ENCODE measurements at regions not wholly inside any gene's neighbourhood (a gene's known extent, or its start where the extent isn't known, plus 50 kb on each side); places are given as distances from the start of the nearest gene placed in this dataset.

DNA sequence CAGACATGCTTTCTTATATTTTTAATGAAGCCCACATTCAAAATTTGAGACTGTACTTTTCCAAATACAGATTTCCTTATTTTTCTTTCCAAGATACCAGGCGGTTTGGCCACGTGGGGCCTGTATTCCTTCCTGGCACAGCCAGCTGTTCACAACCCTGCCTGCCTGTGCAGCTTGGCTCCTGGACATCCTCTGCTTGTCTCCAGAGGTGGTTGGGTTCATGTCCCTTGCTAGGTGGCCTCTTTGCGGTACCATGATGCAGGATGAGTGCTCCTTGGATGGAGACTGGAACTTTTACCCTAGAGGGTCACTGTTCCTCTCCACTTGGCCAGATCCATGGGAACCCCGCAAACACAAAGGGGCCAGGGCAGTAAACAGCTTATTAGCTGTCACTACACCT lies 297.5 kb upstream of the MSX2 start:
- Histone ChIP-seq H3K36me3 (no peaks in the 10 kb centered on the region), H3K9me3 (no peaks in the 10 kb centered on the region), H3K4me3 (no peak overlapping the region), H3K4me1 (peaks cover 0 to 11% (median 0%) of the 10 kb centered on the region in 6 donors), H3K27ac (no peak overlapping the region), H3K27me3 (replicated peaks in 1 of 7) (peaks cover 0 to 21% (median 0%) of the 10 kb centered on the region in 7 donors)
- intact Hi-C loops (cut with DNase I; ENCODE audit: low total_unique reads) = no loop called here
- no peak for DNase-seq
- TF ChIP-seq, protein P1, sequence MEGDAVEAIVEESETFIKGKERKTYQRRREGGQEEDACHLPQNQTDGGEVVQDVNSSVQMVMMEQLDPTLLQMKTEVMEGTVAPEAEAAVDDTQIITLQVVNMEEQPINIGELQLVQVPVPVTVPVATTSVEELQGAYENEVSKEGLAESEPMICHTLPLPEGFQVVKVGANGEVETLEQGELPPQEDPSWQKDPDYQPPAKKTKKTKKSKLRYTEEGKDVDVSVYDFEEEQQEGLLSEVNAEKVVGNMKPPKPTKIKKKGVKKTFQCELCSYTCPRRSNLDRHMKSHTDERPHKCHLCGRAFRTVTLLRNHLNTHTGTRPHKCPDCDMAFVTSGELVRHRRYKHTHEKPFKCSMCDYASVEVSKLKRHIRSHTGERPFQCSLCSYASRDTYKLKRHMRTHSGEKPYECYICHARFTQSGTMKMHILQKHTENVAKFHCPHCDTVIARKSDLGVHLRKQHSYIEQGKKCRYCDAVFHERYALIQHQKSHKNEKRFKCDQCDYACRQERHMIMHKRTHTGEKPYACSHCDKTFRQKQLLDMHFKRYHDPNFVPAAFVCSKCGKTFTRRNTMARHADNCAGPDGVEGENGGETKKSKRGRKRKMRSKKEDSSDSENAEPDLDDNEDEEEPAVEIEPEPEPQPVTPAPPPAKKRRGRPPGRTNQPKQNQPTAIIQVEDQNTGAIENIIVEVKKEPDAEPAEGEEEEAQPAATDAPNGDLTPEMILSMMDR (IDR thresholded peaks at IDR 0.05 in 8 of 11, conservative IDR thresholded peaks at IDR 0.05 in 3 of 11) = no peak
- TF ChIP-seq POLR2A (IDR thresholded peaks at IDR 0.05) (no peak), POLR2AphosphoS5 (IDR thresholded peaks at IDR 0.05) (no peak)
- WGBS, 5 donors = 80 to 90% (median 89%) methylated on average over 4 of the region's 4 CpGs

DNA sequence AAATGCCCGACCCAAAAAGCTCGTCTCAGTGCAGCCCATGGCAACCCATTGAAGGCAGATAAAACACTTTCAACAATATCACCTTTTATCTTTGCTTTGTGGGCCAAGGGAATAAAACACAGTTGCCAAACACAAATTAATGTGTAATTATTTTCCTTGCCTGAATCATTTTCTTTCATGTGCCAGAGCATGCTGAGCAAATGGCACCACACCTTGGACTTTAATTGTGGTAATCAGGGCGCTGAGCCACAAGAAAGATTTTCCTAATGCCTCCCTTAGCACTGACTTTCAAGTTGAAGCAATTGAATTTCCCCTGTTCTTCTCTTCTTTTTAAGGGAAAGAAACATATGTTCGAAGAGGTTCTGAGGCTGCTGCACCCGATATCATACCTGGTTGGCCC lies 297.1 kb upstream of the MSX2 start:
- no peaks in the 10 kb centered on the region for H3K9me3 ChIP-seq
- 80 to 92% (median 88%) methylated on average over 5 of the region's 5 CpGs for WGBS, 5 donors
- H3K4me1 ChIP-seq = peaks cover 0 to 11% (median 0%) of the 10 kb centered on the region in 6 donors
- no peak overlapping the region for H3K4me3 ChIP-seq
- TF ChIP-seq POLR2A (IDR thresholded peaks at IDR 0.05) = no peak
- no peak for TF ChIP-seq POLR2AphosphoS5 (IDR thresholded peaks at IDR 0.05)
- TF ChIP-seq, protein P1 (IDR thresholded peaks at IDR 0.05 in 8 of 11, conservative IDR thresholded peaks at IDR 0.05 in 3 of 11) = no peak
- no peaks in the 10 kb centered on the region for H3K36me3 ChIP-seq
- no peak for DNase-seq
- H3K27me3 ChIP-seq (replicated peaks in 1 of 7) = peaks cover 0 to 25% (median 0%) of the 10 kb centered on the region in 7 donors
- H3K27ac ChIP-seq = no peak overlapping the region
- intact Hi-C loops (cut with DNase I; ENCODE audit: low total_unique reads) = no loop called here

DNA sequence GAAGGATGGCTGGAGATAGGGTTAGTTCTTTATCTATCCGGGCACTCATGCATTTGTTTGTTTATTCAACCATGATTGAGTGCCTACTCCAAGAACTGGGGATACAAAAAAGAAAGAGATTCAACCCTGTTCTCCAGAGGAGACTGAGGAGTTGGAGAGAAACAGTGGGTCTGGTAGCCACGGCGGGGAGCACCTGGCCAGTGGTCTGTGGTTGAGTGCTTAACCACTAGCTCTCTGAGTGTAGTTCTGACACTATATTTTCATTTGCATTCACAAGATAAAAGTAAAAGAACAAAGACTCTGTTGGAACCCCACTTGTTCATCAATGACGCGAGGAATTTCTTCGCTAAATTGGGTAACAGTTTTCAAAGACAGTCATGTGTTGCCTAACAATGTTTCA lies 295.5 kb upstream of the MSX2 start:
- 74 to 82% (median 80%) methylated on average over 6 of the region's 6 CpGs for WGBS, 5 donors
- Histone ChIP-seq H3K36me3 (no peaks in the 10 kb centered on the region), H3K9me3 (no peaks in the 10 kb centered on the region), H3K27me3 (replicated peaks in 1 of 7) (peaks cover 0 to 29% (median 0%) of the 10 kb centered on the region in 7 donors), H3K4me3 (no peak overlapping the region), H3K27ac (no peak overlapping the region), H3K4me1 (peaks cover 0 to 11% (median 0%) of the 10 kb centered on the region in 6 donors)
- intact Hi-C loops (cut with DNase I; ENCODE audit: low total_unique reads) = no loop called here
- DNase-seq = no peak
- TF ChIP-seq POLR2AphosphoS5 (IDR thresholded peaks at IDR 0.05) (no peak), POLR2A (IDR thresholded peaks at IDR 0.05) (no peak)
- TF ChIP-seq, protein P1 (IDR thresholded peaks at IDR 0.05 in 8 of 11, conservative IDR thresholded peaks at IDR 0.05 in 3 of 11) = no peak

DNA sequence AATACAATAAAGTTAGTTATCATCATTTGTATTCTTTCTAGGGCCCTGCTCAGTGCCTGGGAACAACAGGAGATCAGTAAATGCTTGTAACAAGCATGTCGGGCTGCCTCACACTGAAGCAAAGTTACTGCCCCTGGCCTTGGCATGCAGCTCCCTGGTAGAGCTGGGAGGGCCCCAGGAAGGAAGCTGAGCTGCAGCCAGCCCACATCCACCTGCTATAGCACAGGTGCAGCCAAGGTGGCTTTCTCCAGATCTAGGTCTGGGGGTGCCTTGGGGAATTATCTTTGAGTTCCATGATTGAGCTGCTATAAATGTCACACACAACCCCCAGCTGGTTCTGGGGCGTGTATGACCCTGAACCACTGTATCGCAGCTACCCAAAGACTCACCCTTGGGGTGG lies 293.4 kb upstream of the MSX2 start:
- 58 to 80% (median 72%) methylated on average over 2 to 3 of the region's 3 CpGs for WGBS, 5 donors
- H3K9me3 ChIP-seq = no peaks in the 10 kb centered on the region
- intact Hi-C loops (cut with DNase I; ENCODE audit: low total_unique reads) = no loop called here

More for the DNA sequence above, 293.4 kb upstream of the MSX2 start:
- Histone ChIP-seq H3K27me3 (replicated peaks in 1 of 7) (peaks cover 0 to 33% (median 0%) of the 10 kb centered on the region in 7 donors), H3K27ac (no peak overlapping the region), H3K4me1 (no peaks in the 10 kb centered on the region), H3K4me3 (no peak overlapping the region), H3K36me3 (no peaks in the 10 kb centered on the region)
- TF ChIP-seq POLR2AphosphoS5 (IDR thresholded peaks at IDR 0.05) (no peak), POLR2A (IDR thresholded peaks at IDR 0.05) (no peak)
- TF ChIP-seq, protein P1 (IDR thresholded peaks at IDR 0.05 in 8 of 11, conservative IDR thresholded peaks at IDR 0.05 in 3 of 11) = no peak
- DNase-seq = no peak
